A549 (cell line): ENCODE measurements at regions not wholly inside any gene's neighbourhood (a gene's known extent, or its start where the extent isn't known, plus 50 kb on each side); places are given as distances from the start of the nearest gene placed in this dataset.

Source experiments
- ATAC-seq, 2 experiments: fragments of 200-7000 bp in 1 of 2; fragments of >200 bp in 1 of 2; cut with Nextera tagmentation in 1 of 2; cut with Tn5 transposase in 1 of 2; 3 replicates each; pipeline versions ENCODE4 v1.8.0 to v1.9.1; 2018 to 2020; ENCODE audit warnings: mild to moderate bottlenecking in 1 of 2, moderate library complexity in 1 of 2
- CTCF ChIA-PET: fragments of 300-600 bp; sonication (Branson Sonifier 250); formaldehyde crosslinking; extraction: SDS; loops from one replicate; lab custom pipeline; 2021; ENCODE audit warnings: antibody characterized with exemption, inconsistent platforms; lab: Yijun Ruan, JAX
- POLR2A ChIA-PET: fragments of 350-600 bp; formaldehyde crosslinking; extraction: SDS; loops from one replicate; lab custom pipeline; 2021; ENCODE audit warnings: antibody characterized with exemption, inconsistent platforms; lab: Yijun Ruan, JAX
- DNase-seq, 2 experiments: peaks; one replicate each; pipeline versions ENCODE4 v3.0.0 to v3.0.0-alpha.2; 2011 to 2016; ENCODE audit warnings: low read depth in 1 of 2, low spot score in 1 of 2
- FAIRE-seq: peaks from 2 replicates; lab custom pipeline; 2011; peaks lifted over from hg19 to GRCh38; lab: Jason Lieb, UNC
- H3K27ac ChIP-seq, 2 experiments: fragments of >200 bp; sonication (Bioruptor Twin); formaldehyde crosslinking; 3 replicates each; pipeline ENCODE4 v1.5.1; 2016 to 2017
- H3K4me1 ChIP-seq: fragments of >200 bp; sonication (Bioruptor Twin); formaldehyde crosslinking; 3 replicates; pipeline ENCODE4 v1.6.1; 2016
- H3K4me2 ChIP-seq: fragments of >200 bp; sonication (Bioruptor Twin); formaldehyde crosslinking; 3 replicates; pipeline ENCODE4 v1.6.1; 2016
- H3K4me3 ChIP-seq: fragments of >200 bp; sonication (Bioruptor Twin); formaldehyde crosslinking; 3 replicates; pipeline ENCODE4 v1.5.1; 2016
- H3K9me3 ChIP-seq: fragments of >200 bp; sonication (Bioruptor Twin); formaldehyde crosslinking; 3 replicates; pipeline ENCODE4 v1.6.1; 2016
- ATOH8 ChIP-seq: fragments of 250-450 bp; sonication (Bioruptor Pico); IDR thresholded peaks from 2 replicates; pipeline ENCODE4 v1.5.0; 2020; ENCODE audit warnings: low read depth, mild to moderate bottlenecking, moderate library complexity
- EHF ChIP-seq: fragments of 250-450 bp; sonication (Bioruptor Pico); IDR thresholded peaks from 2 replicates; pipeline ENCODE4 v1.5.0; 2020; ENCODE audit warnings: mild to moderate bottlenecking
- FOSL2 ChIP-seq, 2 experiments: fragments of 450-650 bp in 1 of 2; fragments of >200 bp in 1 of 2; sonication (Bioruptor Twin) in 1 of 2; formaldehyde crosslinking; IDR thresholded peaks; 2 replicates each; pipeline versions ENCODE4 v1.5.0 to v1.6.1; 2016 to 2020; ENCODE audit warnings: mild to moderate bottlenecking in 1 of 2, moderate library complexity in 1 of 2
- GATA3 ChIP-seq: IDR thresholded peaks from 2 replicates; pipeline ENCODE4 v1.6.1; 2012; ENCODE audit warnings: borderline replicate concordance
- HEYL ChIP-seq: fragments of 250-450 bp; sonication (Bioruptor Pico); IDR thresholded peaks from 2 replicates; pipeline ENCODE4 v1.8.0; 2021; ENCODE audit warnings: mild to moderate bottlenecking, moderate library complexity
- MAZ ChIP-seq: fragments of 150-350 bp; IDR thresholded peaks from 2 replicates; pipeline ENCODE4 v1.6.1; 2014; ENCODE audit warnings: antibody characterized with exemption, low read depth, low read length, borderline replicate concordance
- MYC ChIP-seq: IDR thresholded peaks from 2 replicates; pipeline ENCODE4 v1.6.1; 2012; ENCODE audit warnings: mild to moderate bottlenecking, inconsistent platforms, low read length, improper control_type of control experiment, borderline replicate concordance
- PBX3 ChIP-seq: IDR thresholded peaks from 2 replicates; pipeline ENCODE4 v1.6.1; 2012
- PHF8 ChIP-seq: fragments of 200-600 bp; sonication (generic); IDR thresholded peaks from 2 replicates; pipeline ENCODE4 v1.6.1; 2016; ENCODE audit warnings: low read depth, mild to moderate bottlenecking, antibody characterized with exemption, moderate library complexity, borderline replicate concordance
- POLR2AphosphoS2 ChIP-seq: conservative IDR thresholded peaks from 2 replicates; pipeline ENCODE4 v1.6.1; 2012; ENCODE audit warnings: low read length, improper control_type of control experiment, inconsistent platforms
- RFX5 ChIP-seq: fragments of 450-650 bp; IDR thresholded peaks from 2 replicates; pipeline ENCODE4 v1.7.1; 2014; ENCODE audit warnings: antibody characterized with exemption, mild to moderate bottlenecking, moderate library complexity
- SREBF2 ChIP-seq: fragments of 450-650 bp; IDR thresholded peaks from 2 replicates; pipeline ENCODE4 v1.6.1; 2014; ENCODE audit warnings: mild to moderate bottlenecking, moderate library complexity
- USF2 ChIP-seq: fragments of 450-650 bp; IDR thresholded peaks from 2 replicates; pipeline ENCODE4 v1.6.1; 2014; ENCODE audit warnings: antibody characterized with exemption
- WGBS: methylation state at CpG from one replicate; pipeline ENCODE4 v1.1.6; 2017; ENCODE audit errors: missing lambda C conversion rate; 5-methylcytosine and 5-hydroxymethylcytosine counted together
- TF ChIP-seq, protein P1 (sequence below): fragments of 200-600 bp; sonication (generic); IDR thresholded peaks from 2 replicates; pipeline ENCODE4 v1.6.1; 2016; ENCODE audit warnings: antibody characterized with exemption, mild to moderate bottlenecking, moderate library complexity

GRCh38 chr5:174310706-174311105, 265.2 kb downstream of the NSG2 start (continued):
- TF ChIP-seq PHF8, result no peak

GRCh38 chr5:174311121-174311520, 265.6 kb downstream of the NSG2 start:
- WGBS, result 54% methylated on average over 16 of the region's 17 CpGs
- no peak for ATAC-seq

More at GRCh38 chr5:174311121-174311520, 265.6 kb downstream of the NSG2 start:
- ChIA-PET CTCF (interaction anchor here (0.9 to 18.6 kb wide), 45 partner anchors 10 to 1334 kb away, joined by 3 to 422 read pairs (median 6); partner anchors contain the start of genes BOD1 and NSG2), POLR2A (interaction anchor here (0.6 to 1.6 kb wide), 2 partner anchors 69 to 266 kb away, joined by 3 to 14 read pairs; partner anchors contain the start of gene NSG2)
- no peak overlapping the region for H3K27ac ChIP-seq
- TF ChIP-seq MYC (no peak), ATOH8 (CRISPR knock-in tag) (no peak), RFX5 (no peak), EHF (CRISPR knock-in tag) (no peak), MAZ (no peak), SREBF2 (no peak), POLR2AphosphoS2 (no peak), FOSL2 (IDR thresholded peaks at IDR 0.05) (no peak), FOSL2 (CRISPR knock-in tag; IDR thresholded peaks at IDR 0.05) (no peak), USF2 (no peak), PBX3 (no peak), GATA3 (no peak), HEYL (CRISPR knock-in tag) (no peak)
- TF ChIP-seq, protein P1, sequence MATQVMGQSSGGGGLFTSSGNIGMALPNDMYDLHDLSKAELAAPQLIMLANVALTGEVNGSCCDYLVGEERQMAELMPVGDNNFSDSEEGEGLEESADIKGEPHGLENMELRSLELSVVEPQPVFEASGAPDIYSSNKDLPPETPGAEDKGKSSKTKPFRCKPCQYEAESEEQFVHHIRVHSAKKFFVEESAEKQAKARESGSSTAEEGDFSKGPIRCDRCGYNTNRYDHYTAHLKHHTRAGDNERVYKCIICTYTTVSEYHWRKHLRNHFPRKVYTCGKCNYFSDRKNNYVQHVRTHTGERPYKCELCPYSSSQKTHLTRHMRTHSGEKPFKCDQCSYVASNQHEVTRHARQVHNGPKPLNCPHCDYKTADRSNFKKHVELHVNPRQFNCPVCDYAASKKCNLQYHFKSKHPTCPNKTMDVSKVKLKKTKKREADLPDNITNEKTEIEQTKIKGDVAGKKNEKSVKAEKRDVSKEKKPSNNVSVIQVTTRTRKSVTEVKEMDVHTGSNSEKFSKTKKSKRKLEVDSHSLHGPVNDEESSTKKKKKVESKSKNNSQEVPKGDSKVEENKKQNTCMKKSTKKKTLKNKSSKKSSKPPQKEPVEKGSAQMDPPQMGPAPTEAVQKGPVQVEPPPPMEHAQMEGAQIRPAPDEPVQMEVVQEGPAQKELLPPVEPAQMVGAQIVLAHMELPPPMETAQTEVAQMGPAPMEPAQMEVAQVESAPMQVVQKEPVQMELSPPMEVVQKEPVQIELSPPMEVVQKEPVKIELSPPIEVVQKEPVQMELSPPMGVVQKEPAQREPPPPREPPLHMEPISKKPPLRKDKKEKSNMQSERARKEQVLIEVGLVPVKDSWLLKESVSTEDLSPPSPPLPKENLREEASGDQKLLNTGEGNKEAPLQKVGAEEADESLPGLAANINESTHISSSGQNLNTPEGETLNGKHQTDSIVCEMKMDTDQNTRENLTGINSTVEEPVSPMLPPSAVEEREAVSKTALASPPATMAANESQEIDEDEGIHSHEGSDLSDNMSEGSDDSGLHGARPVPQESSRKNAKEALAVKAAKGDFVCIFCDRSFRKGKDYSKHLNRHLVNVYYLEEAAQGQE, result no peak
- TF ChIP-seq, all 56 proteins: peak for 0
- H3K4me2 ChIP-seq, result no peak overlapping the region; the same call in 2 of the 3 replicates
- no peak overlapping the region for H3K4me3 ChIP-seq
- no peak for FAIRE-seq
- no peak for DNase-seq
- H3K9me3 ChIP-seq, result no peaks in the 10 kb centered on the region
- no peaks in the 10 kb centered on the region for H3K4me1 ChIP-seq
